GM21737 (cell line): ENCODE measurements at regions not wholly inside any gene's neighbourhood (a gene's known extent, or its start where the extent isn't known, plus 50 kb on each side); places are given as distances from the start of the nearest gene placed in this dataset.

Experiments used
- ATAC-seq: cut with Tn5 transposase; IDR thresholded peaks from one replicate; pipeline ENCODE4 v1.9.1; 2021; ENCODE audit warnings: mild to moderate bottlenecking, moderate library complexity; ENCODE audit not compliant: unreplicated experiment

- no peak for ATAC-seq
These were observed 249.4 kb upstream of the SOX11 start for GRCh38 chr2:5442736-5443135.

GRCh38 chr2:5444168-5444567 is 248.0 kb upstream of the SOX11 start:
- ATAC-seq: no peak

- no peak for ATAC-seq
These were observed 247.3 kb upstream of the SOX11 start for GRCh38 chr2:5444854-5445253.

- no peak for ATAC-seq
These were observed 242.3 kb upstream of the SOX11 start for GRCh38 chr2:5449867-5450266.

- no peak for ATAC-seq
These were observed 238.7 kb upstream of the SOX11 start for GRCh38 chr2:5453220-5454050.

GRCh38 chr2:5454051-5454390 is 238.2 kb upstream of the SOX11 start:
- no peak for ATAC-seq

- no peak for ATAC-seq
These were observed 233.1 kb upstream of the SOX11 start for GRCh38 chr2:5459041-5459440.

- ATAC-seq: no peak
These were observed 227.5 kb upstream of the SOX11 start for GRCh38 chr2:5464657-5465056.

GRCh38 chr2:5465859-5466258 is 226.3 kb upstream of the SOX11 start:
- ATAC-seq: no peak

GRCh38 chr2:5467178-5467905 is 224.8 kb upstream of the SOX11 start:
- no peak for ATAC-seq

GRCh38 chr2:5472673-5473072 is 219.5 kb upstream of the SOX11 start:
- no peak for ATAC-seq

GRCh38 chr2:5473635-5474034 is 218.5 kb upstream of the SOX11 start:
- no peak for ATAC-seq

GRCh38 chr2:5474716-5475115 is 217.5 kb upstream of the SOX11 start:
- ATAC-seq: no peak

- ATAC-seq: no peak
These were observed 212.8 kb upstream of the SOX11 start for GRCh38 chr2:5479265-5479928.

GRCh38 chr2:5482929-5483331 is 209.3 kb upstream of the SOX11 start:
- ATAC-seq: no peak

- no peak for ATAC-seq
These were observed 207.3 kb upstream of the SOX11 start for GRCh38 chr2:5484868-5485267.

- ATAC-seq: no peak
These were observed 200.7 kb upstream of the SOX11 start for GRCh38 chr2:5491523-5491922.

- no peak for ATAC-seq
These were observed 198.9 kb upstream of the SOX11 start for GRCh38 chr2:5493256-5493655.

- ATAC-seq: no peak
These were observed 198.0 kb upstream of the SOX11 start for GRCh38 chr2:5494212-5494611.

- no peak for ATAC-seq
These were observed 196.6 kb upstream of the SOX11 start for GRCh38 chr2:5495586-5495985.

- no peak for ATAC-seq
These were observed 194.3 kb upstream of the SOX11 start for GRCh38 chr2:5497874-5498273.

GRCh38 chr2:5501807-5502206 is 190.4 kb upstream of the SOX11 start:
- ATAC-seq: no peak
